CD4-positive, alpha-beta T cell treated with Interleukin-6 at 100 ng/mL for 8 hours (primary cell): ENCODE measurements at regions not wholly inside any gene's neighbourhood (a gene's known extent, or its start where the extent isn't known, plus 50 kb on each side); places are given as distances from the start of the nearest gene placed in this dataset.

Experiments used
- DNase-seq: peaks from one replicate; pipeline ENCODE4 v3.0.0-alpha.2; 2020; ENCODE audit warnings: mixed read lengths, low spot score

DNA sequence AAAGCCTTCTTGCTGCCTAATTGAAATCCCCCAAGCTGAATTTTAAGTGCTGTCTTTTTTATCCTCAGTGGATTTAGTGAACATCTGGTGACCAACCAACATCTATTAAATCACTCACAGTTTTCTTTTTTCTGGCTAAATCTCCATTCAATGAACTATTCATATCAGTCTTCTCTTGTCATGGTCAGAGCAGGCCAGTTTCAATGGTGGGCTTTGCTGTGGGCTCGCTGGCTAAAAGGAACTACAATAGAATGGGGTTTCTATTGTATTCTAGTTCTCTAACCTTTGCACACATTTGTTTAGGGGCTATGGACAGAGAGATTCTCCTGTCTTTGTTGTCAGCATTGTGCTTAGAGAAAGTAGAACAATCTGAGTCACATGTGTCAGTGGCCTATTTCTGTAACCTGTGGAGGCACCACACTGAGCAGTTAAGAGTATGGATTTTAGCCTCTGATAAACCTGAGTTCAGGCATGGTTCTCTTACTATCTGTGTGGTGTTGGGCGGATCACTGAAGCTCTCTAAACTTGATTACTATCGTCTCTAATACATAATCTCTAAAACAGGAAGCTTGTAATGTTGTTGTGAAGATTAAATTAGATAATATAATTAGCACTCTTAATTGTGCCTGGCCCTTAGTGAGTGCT is 94.2 kb upstream of the CADM1 start:
- no peak for DNase-seq

DNA sequence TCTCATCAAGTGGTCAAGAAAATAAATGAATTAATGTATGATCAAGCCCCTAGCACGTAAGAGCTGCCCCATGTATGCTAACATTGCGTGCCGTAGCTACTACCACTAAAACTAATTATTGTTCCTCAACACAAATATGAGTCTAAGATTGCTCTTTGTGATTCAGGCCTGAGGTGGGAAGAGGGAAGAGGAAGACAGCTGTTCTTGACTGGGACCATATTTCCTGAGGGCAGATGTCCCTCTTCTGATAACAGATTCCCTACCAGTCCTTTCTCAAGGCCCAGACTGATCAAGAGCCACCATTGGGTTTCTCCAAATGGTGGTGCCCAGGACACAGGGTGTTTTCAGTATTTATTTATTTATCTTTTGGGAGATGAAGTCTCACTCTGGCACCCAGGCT is 87.2 kb upstream of the CADM1 start:
- DNase-seq = no peak

DNA sequence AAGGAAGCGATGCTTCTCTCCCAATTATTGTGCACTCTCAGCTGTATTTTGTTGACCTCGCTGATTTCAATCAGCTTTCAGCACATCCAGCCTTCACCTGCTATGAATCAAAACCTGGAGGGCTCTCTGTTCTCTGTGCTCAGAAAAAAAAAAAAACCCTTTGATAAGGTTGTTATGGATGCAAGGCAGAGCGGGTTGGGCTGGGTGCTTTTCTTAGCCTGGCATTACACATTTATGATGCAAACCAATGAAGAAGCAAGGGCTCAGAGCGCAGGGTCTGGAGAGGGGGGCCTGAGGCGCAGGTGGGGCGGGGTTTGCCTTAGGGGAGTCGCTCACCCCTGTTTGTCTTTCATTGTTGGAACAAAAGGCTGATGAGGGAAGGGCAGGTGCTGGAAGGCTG is 86.0 kb upstream of the CADM1 start:
- no peak for DNase-seq

- DNase-seq = no peak
Measured at GRCh38 chr11:115587718-115588342, 83.6 kb upstream of the CADM1 start.

- DNase-seq = no peak
Measured at GRCh38 chr11:115585361-115586024, 81.3 kb upstream of the CADM1 start.

DNA sequence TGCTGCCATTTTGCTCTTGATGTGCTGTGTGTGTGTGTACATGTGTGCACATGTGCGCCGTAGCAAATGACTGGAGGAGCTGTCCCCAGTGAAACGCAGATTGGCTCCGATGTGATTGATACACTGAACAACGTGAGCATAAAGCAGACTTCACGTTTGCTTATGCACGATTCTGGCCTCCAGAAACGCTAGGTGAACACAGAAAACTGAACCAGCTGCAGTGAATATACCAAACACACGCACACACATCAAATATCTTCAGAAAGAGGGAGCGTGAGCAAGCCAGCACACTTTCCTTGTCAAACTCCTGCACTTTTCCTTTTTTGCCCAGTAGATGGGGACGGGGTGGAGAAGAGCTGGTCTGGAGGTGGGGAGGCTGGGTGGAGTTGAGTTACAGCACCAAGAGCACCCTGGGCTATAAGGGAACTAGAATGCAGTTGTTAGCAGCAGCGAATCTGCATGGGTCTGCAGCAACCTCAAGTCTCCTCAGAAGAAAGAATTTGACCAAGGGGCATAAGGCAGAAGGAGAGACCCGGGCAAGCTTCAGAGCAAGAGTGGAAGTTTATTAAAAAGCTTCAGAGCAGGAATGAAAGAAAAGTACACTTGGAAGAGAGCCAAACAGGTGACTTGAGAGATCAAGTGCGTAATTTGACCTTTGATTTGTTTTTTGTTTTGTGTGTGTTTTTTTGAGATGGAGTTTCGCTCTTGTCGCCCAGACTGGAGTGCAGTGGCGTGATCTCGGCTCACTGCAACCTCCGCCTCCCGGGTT is 77.8 kb upstream of the CADM1 start:
- DNase-seq = no peak

- DNase-seq = no peak
Measured at GRCh38 chr11:115580927-115581680, 76.9 kb upstream of the CADM1 start.

DNA sequence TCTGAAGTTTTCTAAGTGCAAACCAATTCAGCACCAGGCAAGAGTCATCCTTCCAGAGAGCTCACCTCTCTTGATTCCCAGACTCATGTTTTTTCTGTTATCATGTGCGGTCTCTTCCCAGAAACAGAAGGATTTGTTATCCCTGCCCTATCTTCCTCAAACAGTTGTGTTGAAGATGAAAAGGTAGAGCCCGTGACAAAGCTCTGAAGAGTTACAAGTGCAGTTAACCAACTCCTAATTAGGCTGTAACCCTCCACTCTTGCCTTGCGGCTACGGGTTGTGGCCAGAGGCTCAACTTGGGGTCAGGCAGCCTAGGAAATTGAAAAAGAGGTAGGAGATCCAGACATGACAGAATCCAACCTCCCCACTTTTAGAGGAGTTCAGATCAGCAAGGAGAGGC is 76.2 kb upstream of the CADM1 start:
- DNase-seq = no peak

GRCh38 chr11:115579181-115579825 is 75.1 kb upstream of the CADM1 start:
- DNase-seq = no peak

DNA sequence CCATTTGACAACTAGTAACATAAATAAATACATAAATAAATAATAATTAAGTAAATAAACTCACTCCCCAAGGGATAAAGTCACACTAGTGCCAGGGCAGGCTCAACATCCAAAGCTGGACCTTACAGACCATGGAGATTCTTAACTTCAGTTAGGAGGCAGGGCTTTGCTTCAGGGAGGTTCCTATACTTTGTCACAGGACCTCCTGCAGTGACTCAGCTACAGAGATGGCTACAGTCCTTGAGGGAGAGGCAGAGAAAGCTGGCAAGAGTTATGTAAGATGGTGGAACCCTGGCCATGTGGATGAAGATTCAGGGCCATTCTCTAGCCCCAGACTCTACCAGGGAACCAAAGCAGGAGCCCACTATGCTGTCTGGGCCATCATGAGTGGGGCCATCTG is 74.1 kb upstream of the CADM1 start:
- no peak for DNase-seq

DNA sequence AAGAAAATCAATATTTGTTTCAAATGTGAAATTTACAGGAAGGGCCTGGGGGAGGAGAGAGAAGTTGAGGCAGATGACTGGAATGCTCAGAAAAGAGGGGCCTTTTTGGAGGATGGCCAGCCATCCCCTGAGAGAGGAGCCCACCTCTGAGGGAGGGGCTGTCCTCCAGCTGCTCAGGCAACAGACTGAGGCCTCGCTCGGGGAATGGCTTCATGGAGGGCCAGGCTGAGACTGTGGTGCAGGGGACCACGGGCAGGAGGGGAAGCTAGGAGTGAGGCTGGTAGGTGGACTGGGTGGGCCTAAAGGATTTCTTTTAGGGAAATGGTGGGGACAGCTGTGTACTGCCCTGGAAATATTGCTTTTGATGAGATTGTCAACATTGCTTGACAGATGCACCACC is 73.5 kb upstream of the CADM1 start:
- DNase-seq = no peak

DNA sequence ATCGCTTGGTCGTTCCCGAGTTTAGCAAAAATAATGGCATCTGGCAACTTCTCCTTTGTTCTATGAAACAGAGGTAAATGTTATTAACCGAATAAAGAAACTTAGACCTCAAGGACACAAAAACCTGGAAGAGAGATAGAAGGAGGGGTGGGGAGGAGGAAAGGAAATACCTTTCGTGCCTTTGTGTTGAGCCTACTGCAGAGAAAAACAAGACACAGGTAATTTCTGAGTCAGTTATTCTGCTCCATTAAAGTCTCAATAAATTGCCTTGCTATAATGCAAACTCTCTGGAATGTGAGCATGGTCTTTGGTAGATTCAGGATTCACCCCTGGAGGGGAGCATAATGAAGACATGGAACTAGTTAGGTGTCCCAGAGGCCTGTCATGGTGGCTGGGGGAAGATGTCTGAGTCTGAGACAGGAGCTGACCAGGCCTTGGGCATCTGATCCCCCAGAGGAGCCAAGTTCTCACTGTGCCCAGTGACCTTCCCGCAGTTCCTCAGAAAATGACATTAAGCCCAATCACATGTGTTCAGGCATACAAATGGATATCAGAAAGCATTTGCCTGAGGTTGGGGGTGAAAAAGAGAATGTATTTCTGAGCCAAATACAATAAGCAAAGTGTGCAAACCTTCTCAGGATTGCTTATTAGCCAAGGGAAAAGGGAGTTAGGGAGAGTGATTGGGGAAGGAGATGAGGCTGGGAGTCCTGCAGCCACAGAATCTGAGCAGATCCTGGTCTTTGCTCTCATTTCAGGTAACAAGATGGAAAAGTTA is 72.6 kb upstream of the CADM1 start:
- DNase-seq = no peak

DNA sequence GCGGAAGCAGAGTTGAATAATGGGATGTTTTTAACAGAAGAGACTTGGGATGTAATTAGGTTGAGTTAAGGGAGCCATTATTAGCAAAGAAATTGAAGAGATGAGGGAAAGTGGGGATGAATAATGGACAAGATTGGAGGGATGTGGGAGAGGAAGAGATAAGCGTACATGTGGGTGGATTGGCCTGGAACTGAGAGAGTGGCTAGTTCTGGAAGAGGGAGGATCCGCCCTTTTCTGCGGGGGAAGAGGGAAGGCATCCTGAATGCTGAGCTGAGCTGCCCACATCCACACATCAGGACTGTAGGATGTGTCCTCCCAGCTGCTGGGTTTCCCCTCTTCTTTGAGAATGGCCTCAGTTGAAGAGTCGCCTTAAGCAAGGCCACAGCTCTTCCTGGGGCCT is 68.3 kb upstream of the CADM1 start:
- DNase-seq = no peak

- DNase-seq = no peak
Measured at GRCh38 chr11:115566180-115566764, 62.1 kb upstream of the CADM1 start.

DNA sequence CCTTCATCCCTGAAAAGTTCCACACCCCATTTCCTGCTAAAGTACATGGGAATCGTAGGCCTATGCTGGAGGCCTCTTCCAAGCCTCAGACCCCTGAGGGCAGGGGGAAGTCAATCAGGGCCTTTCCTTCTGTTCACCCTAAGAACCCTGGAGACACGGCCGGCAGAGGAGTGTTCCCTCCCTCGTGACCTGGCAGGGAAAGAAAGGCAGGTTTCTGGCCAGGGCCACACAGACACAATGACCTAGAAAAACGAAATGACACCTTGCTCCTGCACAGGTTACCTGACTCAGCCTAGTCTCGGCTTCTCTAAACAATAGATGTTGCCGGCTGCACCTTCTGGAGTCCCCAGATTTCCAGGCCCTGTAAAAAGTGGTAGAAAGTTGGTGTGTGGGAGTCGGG is 60.6 kb upstream of the CADM1 start:
- DNase-seq = no peak

DNA sequence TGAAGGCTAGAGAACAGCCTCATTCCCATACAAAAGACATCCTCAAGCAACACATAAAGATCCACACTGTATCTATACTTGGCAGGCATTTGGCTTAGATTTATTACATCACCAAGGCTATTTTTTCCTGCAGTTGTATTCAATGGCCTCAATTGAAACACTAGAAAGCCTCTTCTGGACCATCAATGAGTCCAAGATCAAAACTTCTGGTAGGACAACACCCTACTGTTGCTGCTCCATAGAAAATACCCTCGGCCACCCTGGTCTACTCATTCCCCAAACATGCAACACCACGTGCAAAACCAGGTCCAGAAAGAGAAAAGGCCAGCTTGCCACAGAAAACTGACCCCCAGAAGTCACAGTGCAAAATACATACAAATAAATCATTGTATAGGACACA is 56.9 kb upstream of the CADM1 start:
- DNase-seq = no peak

GRCh38 chr11:115558635-115559034 is 54.4 kb upstream of the CADM1 start:
- no peak for DNase-seq

DNA sequence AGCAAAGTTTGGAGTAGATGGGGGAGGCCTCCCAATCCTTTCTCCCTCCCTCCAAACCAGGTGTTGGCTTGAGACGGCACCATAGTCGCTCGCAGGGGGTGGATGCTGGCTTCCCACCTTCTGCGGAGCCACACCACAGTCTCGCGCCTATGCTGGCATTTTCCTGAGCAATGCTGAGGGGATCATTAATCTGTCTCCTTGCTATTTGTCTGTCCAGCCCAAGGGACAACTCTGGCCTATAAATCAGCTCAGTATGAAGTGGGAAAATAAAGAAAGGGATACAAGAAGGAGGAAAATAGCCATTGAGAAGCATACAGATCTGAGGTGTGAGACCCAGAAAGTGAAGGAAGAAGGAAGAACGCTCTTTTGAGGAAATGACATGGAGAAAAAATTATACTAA is 53.5 kb upstream of the CADM1 start:
- no peak for DNase-seq

- no peak for DNase-seq
Measured at GRCh38 chr11:115556984-115557383, 52.8 kb upstream of the CADM1 start.

GRCh38 chr11:115555336-115556090 is 51.3 kb upstream of the CADM1 start:
- DNase-seq = no peak
